ENCODE measurements at regions not wholly inside any gene's neighbourhood (a gene's known extent, or its start where the extent isn't known, plus 50 kb on each side); places are given as distances from the start of the nearest gene placed in this dataset.

DNA sequence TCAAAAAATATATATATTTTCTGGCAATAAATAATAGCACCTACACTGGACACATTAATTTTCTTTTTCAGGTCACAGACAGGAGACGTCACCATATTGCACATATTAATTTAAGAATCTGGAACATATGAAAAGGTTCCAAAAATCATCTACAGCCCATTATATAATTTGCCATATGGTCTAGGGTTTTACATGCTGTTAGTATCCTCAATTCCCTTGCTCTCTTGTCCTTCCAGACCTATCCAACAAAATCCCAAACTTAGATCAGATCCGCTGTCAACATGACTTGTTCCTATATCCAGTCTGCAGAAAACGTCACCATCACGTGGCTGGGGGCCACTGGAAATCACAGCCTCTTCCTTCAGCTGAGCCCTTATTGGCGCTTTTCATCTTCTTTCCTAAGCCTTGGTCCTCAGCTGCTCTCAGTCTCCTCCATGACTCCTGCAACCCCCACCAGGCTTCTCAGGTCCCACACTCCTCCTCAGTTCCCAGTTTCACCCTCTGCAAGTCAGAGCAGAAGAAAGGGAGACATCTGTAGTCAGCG lies 192.0 kb upstream of the GATB start:
- no peaks in the 10 kb centered on the region; the same call in 1 of the 2 replicates for H3K9me2 ChIP-seq (replicated peaks; ENCODE audit: control insufficient read depth, low read length)
- no peak overlapping the region for H3K4me3 ChIP-seq (ENCODE audit: low read length)
- no peaks in the 10 kb centered on the region for H3K36me3 ChIP-seq (ENCODE audit: control insufficient read depth, low read length)
- no peaks in the 10 kb centered on the region for H3K4me1 ChIP-seq (ENCODE audit: control insufficient read depth, low read length)
- H3K27ac ChIP-seq (ENCODE audit: low read depth, low read length), result no peak overlapping the region
- H3K79me2 ChIP-seq (ENCODE audit: control insufficient read depth, low read length), result no peaks in the 10 kb centered on the region
- H3K4me2 ChIP-seq (ENCODE audit: low read length), result no peak overlapping the region
- H3K9me3 ChIP-seq (ENCODE audit: control insufficient read depth, insufficient read depth, low read length), result no peaks in the 10 kb centered on the region
- no peaks in the 10 kb centered on the region for H4K20me1 ChIP-seq (ENCODE audit: control insufficient read depth, insufficient read depth, low read depth, low read length)
- no peaks in the 10 kb centered on the region for H3F3A ChIP-seq (ENCODE audit: control insufficient read depth, insufficient read depth)
- TF ChIP-seq CTCF (IDR thresholded peaks at IDR 0.05; ENCODE audit: low read depth, low read length, poor library complexity, severe bottlenecking), result no peak
- no peaks in the 10 kb centered on the region for H3K27me3 ChIP-seq (ENCODE audit: control insufficient read depth, low read length)

DNA sequence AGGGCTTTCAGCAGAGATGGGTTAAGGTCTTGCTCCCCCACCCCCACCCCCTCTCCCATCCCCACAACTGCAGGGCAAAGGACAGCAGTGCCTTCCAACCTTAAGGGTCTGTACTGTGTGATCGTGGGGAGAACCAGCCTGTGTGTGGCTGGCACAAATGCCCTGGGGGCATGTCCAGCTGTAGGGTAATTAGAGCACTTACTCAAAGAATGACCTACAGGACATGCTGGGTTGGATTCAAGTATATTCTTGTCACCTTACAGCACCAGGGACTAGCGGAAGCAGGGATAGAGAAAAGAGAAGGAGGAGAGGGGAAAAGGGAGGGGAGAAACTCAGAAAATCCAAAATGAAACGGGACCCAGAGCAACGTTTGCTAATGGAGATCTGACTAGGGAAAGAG lies 191.3 kb upstream of the GATB start:
- no peak overlapping the region for H3K27ac ChIP-seq (ENCODE audit: low read depth, low read length)
- H3K36me3 ChIP-seq (ENCODE audit: control insufficient read depth, low read length), result no peaks in the 10 kb centered on the region
- H3F3A ChIP-seq (ENCODE audit: control insufficient read depth, insufficient read depth), result no peaks in the 10 kb centered on the region
- no peaks in the 10 kb centered on the region for H3K4me1 ChIP-seq (ENCODE audit: control insufficient read depth, low read length)
- no peaks in the 10 kb centered on the region; the same call in 1 of the 2 replicates for H3K9me2 ChIP-seq (replicated peaks; ENCODE audit: control insufficient read depth, low read length)
- no peak for TF ChIP-seq CTCF (IDR thresholded peaks at IDR 0.05; ENCODE audit: low read depth, low read length, poor library complexity, severe bottlenecking)
- TF ChIP-seq EZH2phosphoT487 (IDR thresholded peaks at IDR 0.05; ENCODE audit: borderline replicate concordance, low read length), result no peak
- no peaks in the 10 kb centered on the region for H3K79me2 ChIP-seq (ENCODE audit: control insufficient read depth, low read length)
- peaks cover 2% of the 10 kb centered on the region; the same call in 1 of the 2 replicates for H3K9me3 ChIP-seq (ENCODE audit: control insufficient read depth, insufficient read depth, low read length)
- no peak overlapping the region for H3K4me3 ChIP-seq (ENCODE audit: low read length)
- no peaks in the 10 kb centered on the region for H4K20me1 ChIP-seq (ENCODE audit: control insufficient read depth, insufficient read depth, low read depth, low read length)
- H3K27me3 ChIP-seq (ENCODE audit: control insufficient read depth, low read length), result no peaks in the 10 kb centered on the region
- H3K4me2 ChIP-seq (ENCODE audit: low read length), result no peak overlapping the region

- no peaks in the 10 kb centered on the region; the same call in 1 of the 2 replicates for H3K9me2 ChIP-seq (replicated peaks; ENCODE audit: control insufficient read depth, low read length)
- H3K4me3 ChIP-seq (ENCODE audit: low read length), result no peak overlapping the region
- H3K36me3 ChIP-seq (ENCODE audit: control insufficient read depth, low read length), result no peaks in the 10 kb centered on the region
- no peak overlapping the region for H3K27ac ChIP-seq (ENCODE audit: low read depth, low read length)
- no peaks in the 10 kb centered on the region for H3F3A ChIP-seq (ENCODE audit: control insufficient read depth, insufficient read depth)
- TF ChIP-seq CTCF (IDR thresholded peaks at IDR 0.05; ENCODE audit: low read depth, low read length, poor library complexity, severe bottlenecking) (no peak), EZH2phosphoT487 (IDR thresholded peaks at IDR 0.05; ENCODE audit: borderline replicate concordance, low read length) (no peak)
- peaks cover 7% of the 10 kb centered on the region for H3K9me3 ChIP-seq (ENCODE audit: control insufficient read depth, insufficient read depth, low read length)
- H3K27me3 ChIP-seq (ENCODE audit: control insufficient read depth, low read length), result no peaks in the 10 kb centered on the region
- H3K4me2 ChIP-seq (ENCODE audit: low read length), result no peak overlapping the region
- no peaks in the 10 kb centered on the region for H4K20me1 ChIP-seq (ENCODE audit: control insufficient read depth, insufficient read depth, low read depth, low read length)
- H3K79me2 ChIP-seq (ENCODE audit: control insufficient read depth, low read length), result no peaks in the 10 kb centered on the region
- no peaks in the 10 kb centered on the region for H3K4me1 ChIP-seq (ENCODE audit: control insufficient read depth, low read length)
Measured at GRCh38 chr4:151951671-151952050, 190.9 kb upstream of the GATB start.

Measured in DOHH2 (cell line).